ENCODE measurements at regions not wholly inside any gene's neighbourhood (a gene's known extent, or its start where the extent isn't known, plus 50 kb on each side); places are given as distances from the start of the nearest gene placed in this dataset.

- TF ChIP-seq POLR2A (IDR thresholded peaks at IDR 0.05; ENCODE audit: low read depth, low read length) (no peak), POU2F2 (IDR thresholded peaks at IDR 0.05; ENCODE audit: low read depth, low read length) (no peak), POLR2AphosphoS5 (IDR thresholded peaks at IDR 0.05; ENCODE audit: low read depth, low read length) (no peak), TAF1 (IDR thresholded peaks at IDR 0.05; ENCODE audit: low read depth, low read length) (no peak)
Measured at GRCh38 chr11:128164080-128164741, 423.1 kb downstream of the ETS1 start.

Measured in GM12891 (cell line).